NT2/D1 (cell line): ENCODE measurements at regions not wholly inside any gene's neighbourhood (a gene's known extent, or its start where the extent isn't known, plus 50 kb on each side); places are given as distances from the start of the nearest gene placed in this dataset.
"Not testable (repeated sequence)": the region's sequence is repeated elsewhere in the genome, so short reads cannot be mapped to it uniquely, and the experiment has no call there.

ENCODE experiments used
- DNase-seq: peaks from one replicate; pipeline ENCODE4 v3.0.0-alpha.2; 2011; ENCODE audit warnings: low read depth, low spot score
- H3K27me3 ChIP-seq: 2 replicates; pipeline ENCODE4 v1.6.0; 2011; ENCODE audit warnings: mild to moderate bottlenecking; ENCODE audit not compliant: insufficient read length, insufficient read depth
- H3K36me3 ChIP-seq: 2 replicates; pipeline ENCODE4 v1.6.1; 2011; ENCODE audit warnings: mild to moderate bottlenecking, low read length, mixed read lengths; ENCODE audit not compliant: insufficient read depth, insufficient read length
- H3K4me1 ChIP-seq: 2 replicates; pipeline ENCODE4 v1.5.1; 2011; ENCODE audit not compliant: insufficient read depth, insufficient read length
- H3K4me3 ChIP-seq: 2 replicates; pipeline ENCODE4 v1.5.1; 2011; ENCODE audit warnings: low read depth; ENCODE audit not compliant: insufficient read length
- H3K9ac ChIP-seq: 2 replicates; pipeline ENCODE4 v1.6.0; 2011; ENCODE audit warnings: low read depth; ENCODE audit not compliant: insufficient read length
- H3K9me3 ChIP-seq: 2 replicates; pipeline ENCODE4 v1.5.1; 2011; ENCODE audit warnings: mild to moderate bottlenecking, low read length; ENCODE audit not compliant: insufficient read depth
- SUZ12 ChIP-seq: IDR thresholded peaks from 2 replicates; pipeline ENCODE4 v1.6.1; 2011; ENCODE audit not compliant: insufficient read length, insufficient read depth; ENCODE audit errors: extremely low read depth
- YY1 ChIP-seq: IDR thresholded peaks from 2 replicates; pipeline ENCODE4 v1.6.1; 2011; ENCODE audit not compliant: insufficient read length, insufficient read depth
- ZNF274 ChIP-seq: IDR thresholded peaks from 2 replicates; pipeline ENCODE4 v1.6.1; 2011; ENCODE audit warnings: mild to moderate bottlenecking, low read depth, low read length

GRCh38 chr6:44021589-44022295 is 105.5 kb downstream of the MRPL14 start:
- TF ChIP-seq ZNF274: no peak
- no peak for TF ChIP-seq YY1
- no peak for TF ChIP-seq SUZ12
- H3K4me1 ChIP-seq: peaks cover 3% of the 10 kb centered on the region
- no peaks in the 10 kb centered on the region for H3K9me3 ChIP-seq
- no peak for DNase-seq
- no peaks in the 10 kb centered on the region for H3K36me3 ChIP-seq
- no peaks in the 10 kb centered on the region for H3K27me3 ChIP-seq
- no peak overlapping the region for H3K9ac ChIP-seq
- no peak overlapping the region for H3K4me3 ChIP-seq

GRCh38 chr6:44020664-44021425 is 106.4 kb downstream of the MRPL14 start:
- TF ChIP-seq ZNF274: no peak
- no peak for TF ChIP-seq SUZ12
- TF ChIP-seq YY1: no peak
- H3K4me1 ChIP-seq: peaks cover 3% of the 10 kb centered on the region
- no peaks in the 10 kb centered on the region for H3K27me3 ChIP-seq
- no peak overlapping the region for H3K4me3 ChIP-seq
- DNase-seq: no peak
- H3K9ac ChIP-seq: no peak overlapping the region
- H3K9me3 ChIP-seq: no peaks in the 10 kb centered on the region
- no peaks in the 10 kb centered on the region for H3K36me3 ChIP-seq

DNA sequence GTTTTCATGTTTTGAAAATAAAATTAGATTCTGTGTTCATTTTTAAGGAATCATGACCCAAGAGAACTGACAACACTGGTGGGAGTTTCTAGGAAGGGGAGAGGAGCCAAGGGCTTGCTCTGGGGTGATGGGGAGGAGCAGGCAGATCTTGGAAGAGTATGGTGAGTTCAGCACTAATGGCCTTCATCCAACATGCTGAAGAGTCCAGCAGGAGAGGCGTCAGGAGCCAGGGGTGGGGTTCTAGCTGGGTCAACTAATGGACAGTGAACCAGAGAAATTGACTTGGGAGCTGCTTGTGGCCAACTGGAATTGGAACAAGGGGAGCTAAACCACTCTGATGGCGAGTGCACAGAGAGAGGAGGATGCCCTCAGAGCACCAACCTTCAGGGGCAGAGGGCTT is 107.1 kb downstream of the MRPL14 start:
- no peak for DNase-seq
- Histone ChIP-seq H3K9me3 (no peaks in the 10 kb centered on the region), H3K4me3 (no peak overlapping the region), H3K4me1 (peaks cover 3% of the 10 kb centered on the region), H3K27me3 (no peaks in the 10 kb centered on the region), H3K9ac (no peak overlapping the region), H3K36me3 (no peaks in the 10 kb centered on the region)
- TF ChIP-seq SUZ12 (no peak), YY1 (no peak)

DNA sequence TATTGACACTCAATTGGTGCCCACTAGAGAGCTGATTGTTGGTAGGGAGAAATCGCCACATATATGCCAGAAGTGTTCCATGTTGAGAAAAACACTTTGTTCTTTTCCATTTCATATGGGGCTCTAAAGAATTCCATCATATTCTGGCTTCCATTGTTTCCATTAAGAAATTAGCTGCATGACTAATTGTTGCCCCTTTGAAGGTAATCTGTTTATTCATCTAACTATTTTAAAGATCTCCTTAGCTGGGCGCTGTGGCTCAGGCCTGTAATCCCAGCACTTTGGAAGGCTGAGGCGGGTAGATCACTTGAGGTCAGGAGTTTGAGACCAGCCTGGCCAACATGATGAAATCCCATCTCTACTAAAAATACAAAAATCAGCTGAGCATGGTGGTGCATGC is 109.9 kb downstream of the MRPL14 start:
- not testable (repeated sequence) for H3K9me3 ChIP-seq, H3K36me3 ChIP-seq, H3K9ac ChIP-seq, H3K4me3 ChIP-seq, H3K4me1 ChIP-seq, H3K27me3 ChIP-seq, DNase-seq

GRCh38 chr6:44016131-44016870 is 111.0 kb downstream of the MRPL14 start:
- Histone ChIP-seq H3K27me3 (no peaks in the 10 kb centered on the region), H3K9me3 (no peaks in the 10 kb centered on the region), H3K4me3 (no peak overlapping the region), H3K9ac (no peak overlapping the region), H3K36me3 (no peaks in the 10 kb centered on the region), H3K4me1 (no peaks in the 10 kb centered on the region)
- TF ChIP-seq ZNF274 (no peak), YY1 (no peak)
- DNase-seq: no peak

DNA sequence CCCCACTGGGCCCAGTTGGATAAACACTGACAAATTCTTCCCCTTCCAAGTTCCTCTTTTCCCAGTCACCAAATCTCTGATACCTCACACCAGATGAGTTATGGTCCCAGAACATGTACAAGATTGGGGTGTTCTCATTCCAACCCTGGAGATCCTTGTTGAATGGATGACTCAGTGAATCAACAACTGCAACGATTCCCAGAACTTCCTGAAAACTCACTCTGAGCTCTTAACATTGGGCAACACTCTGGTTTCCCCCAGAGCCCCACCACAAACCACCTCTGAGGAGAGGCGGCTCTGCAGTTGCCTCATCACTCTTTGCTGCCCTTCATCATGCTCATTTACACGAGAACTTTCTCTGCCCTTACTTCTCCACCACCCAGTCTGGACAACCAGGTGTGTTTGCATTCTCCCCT is 115.2 kb downstream of the MRPL14 start:
- no peak overlapping the region for H3K4me3 ChIP-seq
- H3K4me1 ChIP-seq: peaks cover 10% of the 10 kb centered on the region
- H3K36me3 ChIP-seq: no peaks in the 10 kb centered on the region
- TF ChIP-seq SUZ12 (no peak), ZNF274 (no peak), YY1 (no peak)
- no peaks in the 10 kb centered on the region for H3K9me3 ChIP-seq
- no peak overlapping the region for H3K9ac ChIP-seq
- H3K27me3 ChIP-seq: peaks cover 8% of the 10 kb centered on the region
- no peak for DNase-seq

DNA sequence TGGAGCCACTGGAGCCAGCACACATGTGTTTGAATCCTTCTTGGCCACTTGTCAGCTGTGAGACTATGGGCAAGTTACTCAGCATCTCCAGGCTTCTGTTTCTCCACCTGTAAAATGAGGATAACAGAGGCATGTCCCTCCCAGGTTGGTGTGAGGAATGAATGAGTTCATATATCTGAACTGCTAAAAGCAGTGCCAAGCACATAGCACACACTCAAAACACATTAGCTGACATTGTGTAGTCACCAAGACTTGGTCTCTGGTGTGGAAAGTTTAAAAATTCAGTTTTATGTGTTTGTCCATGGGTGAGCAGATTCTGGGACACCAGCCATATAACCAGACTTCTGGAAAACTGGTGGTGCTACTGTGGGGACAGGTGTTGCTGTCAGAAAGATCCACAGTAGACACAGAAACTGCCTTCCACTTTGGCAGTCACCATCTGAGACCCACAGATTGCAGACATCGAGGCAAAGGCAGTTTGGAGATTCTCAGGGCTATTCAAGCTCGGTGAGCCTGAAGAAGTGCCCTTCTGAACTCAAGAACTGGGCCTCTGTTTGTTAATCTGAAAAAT is 115.8 kb downstream of the MRPL14 start:
- Histone ChIP-seq H3K27me3 (peaks cover 8% of the 10 kb centered on the region), H3K36me3 (no peaks in the 10 kb centered on the region), H3K4me1 (peaks cover 11% of the 10 kb centered on the region), H3K9me3 (no peaks in the 10 kb centered on the region), H3K9ac (no peak overlapping the region), H3K4me3 (no peak overlapping the region)
- no peak for DNase-seq
- TF ChIP-seq SUZ12 (no peak), ZNF274 (no peak), YY1 (no peak)
